ENCODE measurements at regions not wholly inside any gene's neighbourhood (a gene's known extent, or its start where the extent isn't known, plus 50 kb on each side); places are given as distances from the start of the nearest gene placed in this dataset.

DNA sequence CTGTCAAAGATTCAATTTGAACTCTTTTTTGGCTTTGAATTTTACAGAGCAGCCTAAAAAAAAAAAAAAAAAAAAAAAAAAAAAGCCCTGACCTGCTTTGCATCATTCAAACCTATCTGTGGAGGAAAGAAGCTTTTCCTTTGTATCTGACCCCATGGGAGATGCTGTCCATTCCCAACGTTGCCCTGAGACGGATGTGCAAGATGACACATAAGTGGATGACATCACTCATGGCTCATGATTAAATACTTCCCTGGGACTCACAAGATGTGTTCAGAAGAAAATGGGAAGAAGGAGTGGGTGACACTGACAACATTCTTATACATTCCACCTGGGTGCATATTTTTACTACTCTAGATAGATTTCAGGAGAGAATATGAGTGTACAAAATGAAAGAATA is 245.7 kb upstream of the ELAVL2 start:
- TF ChIP-seq POLR2A (IDR thresholded peaks at IDR 0.05) = no peak
- TF ChIP-seq, protein P1, sequence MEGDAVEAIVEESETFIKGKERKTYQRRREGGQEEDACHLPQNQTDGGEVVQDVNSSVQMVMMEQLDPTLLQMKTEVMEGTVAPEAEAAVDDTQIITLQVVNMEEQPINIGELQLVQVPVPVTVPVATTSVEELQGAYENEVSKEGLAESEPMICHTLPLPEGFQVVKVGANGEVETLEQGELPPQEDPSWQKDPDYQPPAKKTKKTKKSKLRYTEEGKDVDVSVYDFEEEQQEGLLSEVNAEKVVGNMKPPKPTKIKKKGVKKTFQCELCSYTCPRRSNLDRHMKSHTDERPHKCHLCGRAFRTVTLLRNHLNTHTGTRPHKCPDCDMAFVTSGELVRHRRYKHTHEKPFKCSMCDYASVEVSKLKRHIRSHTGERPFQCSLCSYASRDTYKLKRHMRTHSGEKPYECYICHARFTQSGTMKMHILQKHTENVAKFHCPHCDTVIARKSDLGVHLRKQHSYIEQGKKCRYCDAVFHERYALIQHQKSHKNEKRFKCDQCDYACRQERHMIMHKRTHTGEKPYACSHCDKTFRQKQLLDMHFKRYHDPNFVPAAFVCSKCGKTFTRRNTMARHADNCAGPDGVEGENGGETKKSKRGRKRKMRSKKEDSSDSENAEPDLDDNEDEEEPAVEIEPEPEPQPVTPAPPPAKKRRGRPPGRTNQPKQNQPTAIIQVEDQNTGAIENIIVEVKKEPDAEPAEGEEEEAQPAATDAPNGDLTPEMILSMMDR (IDR thresholded peaks at IDR 0.05) = no peak

Data from lower leg skin (tissue), 3 donors.